Esophagus squamous epithelium (tissue), 4 donors: ENCODE measurements at regions not wholly inside any gene's neighbourhood (a gene's known extent, or its start where the extent isn't known, plus 50 kb on each side); places are given as distances from the start of the nearest gene placed in this dataset.

Source experiments
- POLR2A ChIP-seq, 4 donors: fragments of 450-650 bp; IDR thresholded peaks; one replicate each; pipeline ENCODE4 v1.6.1; 2017; ENCODE audit warnings: antibody characterized with exemption in 4 of 4, mild to moderate bottlenecking in 4 of 4, moderate library complexity in 3 of 4
- TF ChIP-seq, protein P1 (sequence below), 6 experiments: fragments of 450-650 bp in 4 of 6; fragments of 200-600 bp in 2 of 6; sonication (generic) in 2 of 6; IDR thresholded peaks; one replicate each; pipeline ENCODE4 v1.5.1; 2016 to 2019; ENCODE audit warnings: antibody characterized with exemption in 6 of 6, mild to moderate bottlenecking in 4 of 6, moderate library complexity in 4 of 6

DNA sequence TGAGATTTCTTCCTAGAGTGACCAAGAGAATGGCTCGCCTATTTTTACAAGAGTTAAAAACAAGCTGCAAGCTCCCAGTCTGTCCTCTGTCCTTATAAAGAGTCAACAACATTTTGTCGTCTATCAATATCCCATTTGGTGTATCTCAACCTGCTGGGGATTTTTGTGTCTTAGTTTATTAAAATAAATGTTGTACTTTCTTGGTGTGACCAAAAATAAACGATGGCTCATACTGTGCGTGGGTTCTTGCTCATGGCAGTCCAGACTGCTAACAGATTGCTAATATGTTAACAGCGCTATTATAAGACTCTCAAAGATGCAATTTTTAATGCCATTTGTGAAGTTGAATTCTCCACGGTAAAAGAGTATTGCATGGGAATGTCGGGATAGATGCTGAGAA is 569.9 kb downstream of the GABRG2 start:
- TF ChIP-seq, protein P1, sequence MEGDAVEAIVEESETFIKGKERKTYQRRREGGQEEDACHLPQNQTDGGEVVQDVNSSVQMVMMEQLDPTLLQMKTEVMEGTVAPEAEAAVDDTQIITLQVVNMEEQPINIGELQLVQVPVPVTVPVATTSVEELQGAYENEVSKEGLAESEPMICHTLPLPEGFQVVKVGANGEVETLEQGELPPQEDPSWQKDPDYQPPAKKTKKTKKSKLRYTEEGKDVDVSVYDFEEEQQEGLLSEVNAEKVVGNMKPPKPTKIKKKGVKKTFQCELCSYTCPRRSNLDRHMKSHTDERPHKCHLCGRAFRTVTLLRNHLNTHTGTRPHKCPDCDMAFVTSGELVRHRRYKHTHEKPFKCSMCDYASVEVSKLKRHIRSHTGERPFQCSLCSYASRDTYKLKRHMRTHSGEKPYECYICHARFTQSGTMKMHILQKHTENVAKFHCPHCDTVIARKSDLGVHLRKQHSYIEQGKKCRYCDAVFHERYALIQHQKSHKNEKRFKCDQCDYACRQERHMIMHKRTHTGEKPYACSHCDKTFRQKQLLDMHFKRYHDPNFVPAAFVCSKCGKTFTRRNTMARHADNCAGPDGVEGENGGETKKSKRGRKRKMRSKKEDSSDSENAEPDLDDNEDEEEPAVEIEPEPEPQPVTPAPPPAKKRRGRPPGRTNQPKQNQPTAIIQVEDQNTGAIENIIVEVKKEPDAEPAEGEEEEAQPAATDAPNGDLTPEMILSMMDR (IDR thresholded peaks at IDR 0.05) = no peak
- TF ChIP-seq POLR2A (IDR thresholded peaks at IDR 0.05) = no peak
